Umbilical cord (tissue), 1 donor: ENCODE measurements at regions not wholly inside any gene's neighbourhood (a gene's known extent, or its start where the extent isn't known, plus 50 kb on each side); places are given as distances from the start of the nearest gene placed in this dataset.
"Not testable (repeated sequence)": the region's sequence is repeated elsewhere in the genome, so short reads cannot be mapped to it uniquely, and the experiment has no call there.

Experiments used
- DNase-seq: peaks from one replicate; pipeline ENCODE4 v3.0.0-alpha.2; 2015; ENCODE audit warnings: low spot score

DNA sequence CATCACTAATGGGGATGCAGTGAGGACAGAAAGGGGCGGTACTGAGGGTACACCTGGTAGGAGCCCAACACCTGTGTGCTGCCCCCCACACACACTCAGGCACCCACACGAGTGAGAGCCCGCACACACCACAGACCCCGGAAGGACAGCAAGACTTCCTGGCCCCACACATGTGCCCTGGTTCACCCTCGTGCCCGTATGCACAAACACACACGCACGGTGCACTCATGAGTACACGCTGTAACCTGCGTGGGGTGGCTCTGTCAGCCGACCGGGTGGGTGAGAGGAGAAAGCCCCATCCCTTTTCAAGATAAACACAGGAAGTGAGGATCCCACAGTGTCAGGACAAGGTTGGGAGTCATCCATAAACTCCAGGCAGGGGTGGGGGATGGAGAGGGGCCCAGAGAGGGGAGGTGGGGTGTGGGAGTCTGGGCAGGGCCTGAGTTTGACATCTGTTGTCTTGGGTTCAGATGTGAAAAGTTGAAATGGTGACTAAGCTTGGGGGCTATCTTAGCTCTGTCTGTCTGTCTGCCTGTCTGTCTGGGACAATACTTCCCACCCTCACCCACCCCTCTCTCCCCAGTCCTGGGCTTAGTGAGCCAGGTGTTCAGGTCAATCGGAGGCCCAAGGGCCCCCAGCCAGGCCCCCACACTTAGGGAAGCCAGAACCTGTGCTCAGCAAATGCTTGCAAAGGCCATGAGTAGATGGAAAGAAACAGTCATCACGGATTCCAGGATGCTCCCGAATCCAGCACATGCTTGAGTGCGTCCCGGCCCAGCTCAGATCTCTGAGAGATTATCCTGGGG lies 119.8 kb upstream of the ZBTB40 start:
- DNase-seq: peak; percentile 88

DNA sequence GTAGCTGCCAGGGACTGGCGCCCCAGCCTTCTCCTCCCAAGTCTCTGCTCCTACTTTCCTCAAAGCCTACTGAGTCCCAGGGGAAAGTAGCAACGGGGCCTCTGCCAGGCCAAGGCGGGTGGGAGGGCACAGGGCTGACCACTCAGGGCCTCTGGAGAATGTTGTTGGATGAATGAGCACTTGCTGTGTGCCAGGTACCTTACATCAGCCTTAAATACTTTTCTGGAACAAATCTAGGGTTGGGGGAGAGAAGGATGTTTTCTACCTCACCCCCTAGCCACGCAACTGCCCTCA lies 119.3 kb upstream of the ZBTB40 start:
- no peak for DNase-seq

DNA sequence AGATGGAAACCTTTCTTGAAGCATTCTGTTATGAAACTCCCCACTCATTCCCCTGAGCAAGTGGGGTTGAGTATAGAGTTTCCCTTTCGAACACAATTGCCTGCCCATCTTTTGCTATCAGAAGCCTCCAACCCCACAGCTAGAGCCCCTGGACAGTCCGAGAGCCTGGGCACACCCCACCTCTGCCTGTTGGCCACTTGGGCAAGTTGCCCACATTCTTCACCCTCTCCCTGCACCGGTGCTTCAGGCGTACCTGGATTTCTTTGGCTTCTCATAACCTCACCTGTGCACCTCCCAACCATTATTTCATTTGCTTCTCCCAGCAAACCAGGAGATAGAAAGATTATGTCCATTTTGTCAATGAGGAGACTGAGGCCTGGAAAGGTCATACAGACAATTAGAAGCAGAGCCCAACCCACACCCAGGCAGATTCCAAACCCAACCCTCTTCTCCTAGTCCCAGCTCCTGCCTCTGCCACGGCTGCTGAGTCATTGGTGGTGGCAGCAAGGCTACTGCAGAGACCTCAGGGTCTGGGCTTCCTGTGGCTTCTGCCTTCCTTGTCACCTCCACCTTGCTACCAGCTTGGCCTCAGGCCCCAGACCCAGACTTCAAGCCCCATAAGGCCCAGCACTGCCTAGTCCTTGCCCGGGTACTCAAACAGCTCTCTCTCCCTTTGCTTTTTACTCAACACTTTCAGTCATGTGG lies 118.7 kb upstream of the ZBTB40 start:
- DNase-seq: no peak

DNA sequence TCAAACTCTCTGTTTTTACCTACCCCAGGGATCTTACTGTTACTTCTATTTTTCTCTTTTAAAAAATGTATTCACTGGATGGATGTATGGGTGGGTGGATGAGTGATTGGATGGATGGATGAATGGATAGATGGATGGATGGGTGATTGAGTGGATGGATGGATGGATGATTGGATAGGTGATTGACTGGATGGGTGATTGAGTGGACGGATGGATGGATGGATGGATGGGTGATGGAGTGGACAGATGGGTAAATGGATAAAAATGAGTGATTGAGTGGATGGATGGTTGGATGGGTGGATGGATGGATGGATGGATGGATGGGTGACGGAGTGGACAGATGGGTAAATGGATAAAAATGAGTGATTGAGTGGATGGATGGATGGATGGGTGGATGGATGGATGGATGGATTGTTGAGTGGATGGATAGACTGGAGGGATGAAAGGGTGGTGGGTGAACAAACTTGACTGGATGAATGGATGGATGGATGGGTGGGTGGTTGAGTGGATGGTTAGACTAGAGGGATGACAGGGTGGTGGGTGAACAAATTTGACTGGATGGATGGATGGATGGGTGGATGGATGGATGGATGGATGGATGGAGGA lies 118.0 kb upstream of the ZBTB40 start:
- DNase-seq: no peak

DNA sequence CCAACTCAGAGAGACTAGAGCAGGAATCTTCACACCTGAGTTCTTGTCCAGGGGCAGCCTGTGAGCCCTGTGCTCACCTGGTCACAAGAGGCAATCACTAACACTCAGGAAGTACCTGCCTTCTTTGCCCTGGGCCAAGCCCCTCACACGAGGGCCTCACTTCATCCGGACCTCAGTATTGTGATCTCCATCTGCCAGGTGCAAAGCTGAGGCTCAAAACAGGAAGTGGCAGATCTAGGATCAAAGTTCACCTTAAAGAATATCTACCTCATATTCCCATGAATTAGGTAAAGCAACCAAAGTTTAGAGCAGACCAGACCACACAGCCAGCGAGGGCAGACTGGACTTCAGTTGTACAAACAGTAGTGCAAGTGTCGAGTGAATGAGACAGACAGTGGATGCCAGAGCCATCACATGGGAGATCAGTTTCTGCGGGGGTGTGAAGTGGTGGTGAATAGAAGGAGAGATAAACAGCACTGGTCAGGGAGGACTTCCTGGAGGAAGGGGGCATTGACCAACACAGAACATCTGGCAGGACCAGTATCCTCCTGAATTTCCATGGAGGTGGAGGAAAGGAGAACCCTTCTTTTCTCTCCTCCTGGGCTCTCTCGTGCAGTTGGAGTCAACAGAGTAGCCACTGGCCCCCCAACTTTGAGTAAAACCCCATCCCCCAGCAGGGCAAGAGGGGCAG lies 116.6 kb upstream of the ZBTB40 start:
- no peak for DNase-seq

DNA sequence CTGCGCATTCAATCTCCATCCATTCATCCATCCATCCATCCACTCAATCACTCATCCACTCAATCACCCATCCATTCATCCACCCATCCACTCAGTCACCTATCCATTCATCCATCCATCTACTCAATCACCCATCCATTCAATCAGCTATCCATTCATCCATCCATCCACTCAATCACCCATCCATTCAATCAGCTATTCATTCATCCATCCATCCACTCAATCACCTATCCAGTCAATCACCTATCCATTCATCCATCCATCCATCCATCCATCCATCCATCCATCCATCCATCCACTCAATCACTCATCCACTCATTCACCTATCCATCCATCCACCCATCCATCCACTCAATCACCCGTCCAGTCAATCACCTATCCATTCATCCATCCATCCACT lies 115.4 kb upstream of the ZBTB40 start:
- not testable (repeated sequence) for DNase-seq

DNA sequence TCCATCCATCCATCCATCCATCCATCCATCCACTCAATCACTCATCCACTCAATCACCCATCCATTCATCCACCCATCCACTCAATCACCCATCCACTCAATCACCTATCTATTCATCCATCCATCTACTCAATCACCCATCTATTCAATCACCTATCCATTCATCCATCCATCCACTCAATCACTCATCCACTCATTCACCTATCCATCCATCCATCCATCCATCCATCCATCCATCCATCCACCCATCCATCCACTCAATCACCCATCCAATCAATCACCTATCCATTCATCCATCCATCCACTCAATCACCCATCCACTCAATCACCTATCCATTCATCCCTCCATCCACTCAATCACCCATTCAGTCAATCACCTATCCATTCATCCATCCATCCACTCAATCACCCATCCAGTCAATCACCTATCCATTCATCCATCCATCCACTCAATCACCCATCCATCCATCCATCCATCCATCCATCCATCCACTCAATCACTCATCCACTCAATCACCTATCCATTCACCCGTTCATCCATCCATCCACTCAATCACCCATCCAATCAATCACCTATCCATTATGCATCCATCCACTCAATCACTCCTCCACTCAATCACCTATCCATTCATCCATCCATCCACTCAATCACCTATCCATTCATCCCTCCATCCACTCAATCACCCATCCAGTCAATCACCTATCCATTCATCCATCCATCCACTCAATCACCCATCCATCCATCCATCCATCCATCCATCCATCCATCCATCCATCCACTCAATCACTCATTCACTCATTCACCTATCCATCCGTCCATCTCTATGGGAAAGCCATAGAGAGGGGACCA lies 114.7 kb upstream of the ZBTB40 start:
- not testable (repeated sequence) for DNase-seq

DNA sequence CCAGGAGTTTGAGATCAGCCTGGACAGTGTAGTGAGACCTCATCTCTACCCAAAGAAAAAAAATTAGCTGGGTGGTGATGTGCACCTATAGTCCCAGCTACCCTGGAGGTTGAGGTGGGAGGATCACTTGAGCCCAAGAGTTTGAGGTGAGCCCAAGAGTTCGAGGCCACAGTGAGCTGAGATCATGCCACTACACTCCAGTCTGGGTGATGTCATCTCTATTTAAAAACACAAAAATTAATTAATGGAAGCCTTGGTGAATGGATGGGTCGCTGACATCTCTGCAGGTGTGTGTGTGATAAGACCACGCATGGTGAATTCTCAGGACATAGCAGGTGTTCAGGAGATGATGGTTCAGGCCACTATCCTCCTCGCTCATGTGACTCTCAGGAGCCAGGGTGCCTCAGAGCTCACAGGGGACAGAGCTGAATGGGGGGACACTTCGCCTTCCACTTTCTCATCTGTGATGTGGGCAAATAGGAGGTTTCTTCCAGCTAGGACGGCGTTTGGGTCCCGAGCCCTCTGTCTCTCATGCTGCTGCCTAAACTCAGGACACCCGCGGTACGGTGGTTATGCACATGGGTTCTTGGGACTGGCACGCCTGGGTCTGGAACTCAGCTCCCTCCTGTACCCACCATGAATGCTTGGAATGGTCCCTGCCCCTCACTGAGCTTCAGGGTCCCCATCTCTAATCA lies 113.4 kb upstream of the ZBTB40 start:
- no peak for DNase-seq

DNA sequence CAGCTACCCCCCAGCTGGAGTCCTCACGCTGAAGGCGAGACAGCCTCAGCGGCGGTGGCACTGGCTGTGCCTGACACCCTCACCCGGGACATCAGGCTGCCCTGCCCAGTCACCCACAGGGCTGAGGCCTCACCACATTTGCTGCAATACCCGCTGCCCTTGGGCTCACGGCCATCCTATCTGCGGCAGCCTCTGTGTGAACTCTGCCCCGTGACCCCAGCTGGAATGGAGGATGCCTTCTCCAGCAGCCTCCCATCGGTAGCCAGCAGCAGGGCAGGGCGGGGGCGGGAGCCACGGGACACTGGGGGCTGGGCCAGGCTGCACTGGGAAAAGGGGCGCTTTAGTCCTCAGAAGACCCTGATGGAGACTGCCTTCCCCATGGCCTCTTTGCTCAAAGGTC lies 112.4 kb upstream of the ZBTB40 start:
- no peak for DNase-seq

DNA sequence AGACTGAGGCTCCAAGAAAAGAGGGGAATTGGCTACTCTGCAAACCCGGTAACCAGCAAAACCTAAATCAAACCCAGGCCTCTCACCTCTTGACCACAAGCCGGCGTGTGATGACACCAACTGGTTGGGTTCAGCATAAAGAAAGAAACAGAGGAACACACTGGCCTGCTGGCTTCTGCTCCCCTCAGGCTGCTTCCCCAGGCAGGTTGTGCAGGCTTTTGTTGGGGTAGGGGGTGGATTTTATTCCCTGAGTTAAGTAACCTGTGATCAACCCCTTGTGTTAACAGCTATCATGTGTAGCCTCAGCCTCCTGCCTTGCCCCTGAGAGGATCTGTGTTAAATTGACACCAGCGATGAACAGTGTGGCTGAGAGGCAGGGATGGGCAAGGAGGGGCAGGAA lies 111.6 kb upstream of the ZBTB40 start:
- no peak for DNase-seq

DNA sequence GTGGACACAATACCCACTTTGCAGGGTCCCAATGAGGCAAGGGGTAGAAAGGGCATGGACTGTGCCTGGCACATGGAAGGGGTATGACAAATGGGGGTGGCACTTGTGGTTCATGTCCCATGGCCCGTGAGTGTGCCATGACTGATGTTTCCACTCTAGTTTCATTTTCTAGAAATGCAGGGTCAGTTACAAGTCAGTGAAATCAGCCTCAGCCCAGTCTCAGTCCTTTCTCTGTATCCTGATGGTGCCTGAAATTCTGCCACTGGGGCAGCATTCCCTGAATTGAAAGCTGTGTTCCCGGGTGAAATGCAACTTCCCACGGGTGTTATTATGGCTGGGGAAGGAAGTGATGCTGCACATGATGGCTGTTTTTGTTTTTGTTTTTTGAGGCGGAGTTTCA lies 110.8 kb upstream of the ZBTB40 start:
- DNase-seq: no peak

DNA sequence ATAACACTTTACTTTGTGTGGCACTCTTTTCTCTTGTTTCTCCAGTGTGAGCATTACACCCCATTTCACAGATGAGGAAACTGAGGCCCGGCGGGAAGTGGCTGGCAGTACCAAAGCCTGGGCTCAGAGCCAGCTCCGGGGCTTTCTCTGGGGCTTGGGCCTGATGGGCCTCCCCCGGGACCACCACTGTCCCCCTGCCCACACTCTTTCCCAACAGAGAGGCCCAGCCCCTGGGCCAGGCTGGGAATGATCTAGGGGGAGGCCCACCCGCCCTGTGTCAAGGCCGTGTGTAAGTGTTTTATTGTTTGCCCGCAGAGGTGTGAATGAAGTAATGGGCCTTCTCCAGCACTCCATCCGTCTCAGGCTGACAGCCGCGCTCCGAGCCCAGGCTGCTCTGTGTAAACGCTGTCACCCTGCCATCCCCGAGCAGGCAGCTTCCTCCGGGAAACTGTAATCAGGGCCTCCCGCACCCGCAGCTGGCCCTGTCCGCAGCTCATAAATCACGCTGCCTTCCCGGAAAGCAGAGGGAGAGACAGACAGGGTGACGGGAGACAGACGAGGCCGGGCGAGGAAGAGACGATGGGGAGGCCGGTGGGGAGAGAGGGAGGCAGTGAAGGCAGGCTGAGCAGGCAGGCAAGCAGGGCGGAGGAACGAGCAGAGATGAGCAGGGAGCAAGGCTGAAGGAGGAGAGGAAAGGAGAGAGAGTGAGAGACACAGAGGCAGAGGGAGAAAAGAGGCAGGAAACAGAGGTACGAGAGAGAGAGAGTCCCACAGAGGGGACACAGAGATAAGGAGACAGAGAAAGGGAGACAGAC lies 109.7 kb upstream of the ZBTB40 start:
- peak; percentile 77 for DNase-seq

DNA sequence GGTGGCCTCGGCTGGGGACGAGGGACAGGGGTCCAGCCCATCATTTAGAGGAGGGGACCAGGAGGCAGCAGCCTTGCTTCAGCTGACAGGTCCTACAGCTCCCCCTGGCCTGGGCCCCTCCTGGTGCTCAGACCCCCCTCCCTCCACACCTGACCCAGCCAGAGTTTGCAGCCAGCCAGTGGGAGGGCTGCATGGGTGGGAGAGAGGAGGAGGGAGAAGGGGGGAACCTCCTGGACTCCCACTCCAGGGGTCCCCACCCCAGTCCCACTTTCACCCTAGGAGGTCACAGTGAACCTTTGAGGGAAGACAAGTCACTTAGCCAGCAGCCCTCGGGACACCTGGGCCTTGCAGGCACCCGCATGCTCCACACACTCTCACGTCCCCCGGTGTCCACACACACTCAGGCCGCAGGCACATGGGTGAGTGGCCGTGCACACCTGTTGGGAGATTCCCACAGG lies 108.9 kb upstream of the ZBTB40 start:
- DNase-seq: no peak

DNA sequence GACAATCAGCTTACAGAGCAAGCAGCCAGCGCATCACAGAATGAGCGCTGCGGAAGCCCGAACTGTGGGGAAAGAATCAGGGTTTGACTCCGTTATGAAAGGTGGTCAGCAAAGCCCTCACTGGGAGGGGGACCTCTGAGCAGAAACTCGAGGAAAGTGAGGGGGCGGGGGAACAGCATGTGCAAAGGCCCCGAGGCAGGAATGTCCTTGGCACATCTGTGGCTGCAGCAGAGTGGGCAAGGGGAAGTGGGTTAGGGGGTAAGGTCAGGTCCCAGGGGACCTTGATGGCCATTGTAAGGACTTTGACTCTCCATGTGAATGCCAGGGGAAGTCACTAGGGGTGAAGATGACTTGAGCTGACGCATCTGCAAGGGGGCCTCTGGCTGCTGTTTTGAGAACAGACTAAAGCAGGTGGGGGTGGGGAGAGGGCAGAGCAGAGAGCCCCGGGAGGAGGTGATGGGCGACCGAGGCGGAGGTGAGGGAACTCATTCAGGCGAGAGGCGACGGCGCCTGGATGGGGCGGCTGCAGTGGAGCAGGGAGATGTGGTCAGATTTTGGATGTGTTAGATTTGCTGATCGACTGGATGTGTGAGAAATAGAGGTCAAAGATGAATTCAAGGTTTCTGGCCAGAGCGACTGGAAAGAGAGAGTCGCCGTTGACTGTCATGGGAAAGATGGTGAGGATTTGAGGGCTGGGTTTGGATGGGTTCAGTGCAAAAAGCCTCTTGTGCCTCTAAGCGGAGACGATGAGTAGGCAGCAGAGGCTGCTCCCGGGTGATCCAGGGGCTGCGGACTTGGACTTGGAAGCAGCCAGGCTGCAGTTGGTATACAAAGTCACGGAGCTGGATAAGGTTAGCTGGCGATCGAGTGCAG lies 108.0 kb upstream of the ZBTB40 start:
- DNase-seq: no peak

DNA sequence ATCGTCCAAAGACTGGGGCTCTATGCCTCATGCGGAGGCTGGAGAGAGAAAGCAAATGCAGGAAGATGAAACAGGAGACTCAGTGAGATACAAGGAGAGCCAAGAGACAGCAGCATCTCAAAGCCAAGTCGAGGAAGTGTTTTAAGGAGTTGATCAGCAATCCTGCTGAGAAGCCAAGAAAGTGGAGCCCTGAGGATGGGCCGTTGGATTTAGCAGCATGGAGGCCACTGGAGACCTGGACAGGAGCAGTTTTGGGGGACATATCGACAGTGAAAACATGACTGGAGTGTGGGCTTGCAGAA lies 107.4 kb upstream of the ZBTB40 start:
- DNase-seq: no peak

DNA sequence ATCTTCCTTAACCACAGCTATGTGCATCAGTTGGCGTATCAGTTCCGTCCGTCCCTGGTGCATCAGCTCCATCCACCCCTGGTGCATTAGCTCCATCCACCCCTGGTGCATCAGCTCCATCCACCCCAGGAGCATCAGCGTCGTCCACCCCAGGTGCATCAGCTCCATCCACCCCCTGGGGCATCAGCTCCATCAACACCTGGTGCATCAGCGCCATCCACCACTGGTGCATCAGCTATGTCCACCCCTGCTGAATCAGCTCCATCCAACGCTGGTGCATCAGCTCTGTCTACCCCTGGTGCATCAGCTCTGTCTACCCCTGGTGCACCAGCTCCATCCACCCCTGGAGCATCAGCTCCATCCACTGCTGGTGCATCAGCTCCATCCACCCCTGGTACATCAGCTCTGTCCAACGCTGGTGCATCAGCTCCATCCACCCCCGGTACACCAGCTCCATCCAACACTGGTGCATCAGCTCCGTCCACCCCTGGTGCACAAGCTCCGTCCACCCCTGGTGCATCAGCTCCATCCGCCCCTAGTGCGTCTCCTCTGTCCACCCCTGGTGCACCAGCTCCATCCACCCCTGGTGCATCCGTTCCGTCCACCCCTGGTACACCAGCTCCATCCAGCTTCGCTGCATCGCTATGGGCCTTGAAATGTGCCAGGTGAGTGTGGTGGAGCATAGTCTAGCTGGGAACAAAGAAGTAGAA lies 106.6 kb upstream of the ZBTB40 start:
- no peak for DNase-seq

DNA sequence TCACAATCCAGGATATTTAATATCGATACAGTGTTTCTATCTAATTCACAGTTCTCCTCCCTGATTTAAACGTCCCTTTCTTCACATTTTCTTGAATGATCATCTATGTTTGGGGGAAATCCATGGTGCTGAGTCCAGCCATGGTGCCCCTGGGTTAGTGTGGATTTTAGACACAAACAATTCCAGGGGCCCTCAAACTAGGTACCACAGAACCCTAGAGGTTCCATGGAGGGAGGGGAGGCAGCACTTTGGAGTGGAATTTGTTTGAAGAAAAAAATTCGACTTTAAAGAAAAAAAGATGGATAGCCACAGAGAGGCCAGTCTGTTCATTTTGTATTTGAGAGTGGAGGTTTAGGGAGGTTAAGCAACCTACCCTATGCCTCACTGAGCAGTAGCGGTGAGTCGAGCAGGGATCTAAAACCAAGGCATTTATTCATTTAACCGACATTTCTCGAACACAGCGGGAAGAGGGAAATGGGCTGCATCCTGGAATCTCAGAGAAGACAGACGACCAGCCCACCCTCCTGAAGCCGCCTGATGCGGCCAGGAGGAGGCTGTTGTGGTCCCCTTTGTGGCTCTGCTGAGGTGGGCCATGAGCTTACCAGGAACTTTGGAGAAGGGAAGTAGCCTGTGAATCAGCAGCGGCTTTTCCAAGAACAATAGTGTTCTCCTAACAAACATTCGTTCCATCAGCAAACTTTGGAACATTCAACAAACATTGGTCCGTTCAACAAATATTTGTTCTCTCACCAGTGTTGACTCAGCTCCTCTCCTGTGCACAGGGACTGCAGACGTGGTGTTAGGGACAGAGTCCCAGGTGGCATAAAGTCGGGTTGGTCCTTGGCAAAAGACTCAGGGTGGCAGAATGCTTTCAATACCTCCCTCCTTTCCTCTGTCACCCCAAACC lies 103.5 kb upstream of the ZBTB40 start:
- DNase-seq: no peak
